HG03159 (cell line): ENCODE measurements at regions not wholly inside any gene's neighbourhood (a gene's known extent, or its start where the extent isn't known, plus 50 kb on each side); places are given as distances from the start of the nearest gene placed in this dataset.
"Not testable (repeated sequence)": the region's sequence is repeated elsewhere in the genome, so short reads cannot be mapped to it uniquely, and the experiment has no call there.

Source experiments
- ATAC-seq: cut with Tn5 transposase; IDR thresholded peaks from one replicate; pipeline ENCODE4 v1.9.1; 2021; ENCODE audit warnings: mild to moderate bottlenecking, moderate library complexity; ENCODE audit not compliant: unreplicated experiment

DNA sequence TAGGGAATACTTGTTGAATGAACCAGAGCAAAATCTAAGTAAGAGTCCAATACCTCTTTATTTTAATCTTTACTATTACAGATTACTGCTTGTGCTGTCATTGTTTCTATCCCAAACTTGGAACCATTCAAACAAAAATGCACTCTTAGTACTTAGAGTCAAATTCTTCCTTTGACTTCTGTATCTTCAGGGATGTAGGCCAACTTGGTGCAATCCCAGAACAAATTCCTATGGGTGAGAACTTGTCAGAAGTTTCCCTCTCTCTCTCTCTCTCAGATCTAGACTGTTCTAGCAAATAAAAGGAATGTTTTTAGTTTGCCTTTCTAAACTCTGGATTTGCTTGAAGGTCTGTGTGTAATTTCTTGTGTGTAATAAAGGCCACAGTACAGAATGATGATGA lies 329.0 kb upstream of the TMTC4 start:
- ATAC-seq: no peak

DNA sequence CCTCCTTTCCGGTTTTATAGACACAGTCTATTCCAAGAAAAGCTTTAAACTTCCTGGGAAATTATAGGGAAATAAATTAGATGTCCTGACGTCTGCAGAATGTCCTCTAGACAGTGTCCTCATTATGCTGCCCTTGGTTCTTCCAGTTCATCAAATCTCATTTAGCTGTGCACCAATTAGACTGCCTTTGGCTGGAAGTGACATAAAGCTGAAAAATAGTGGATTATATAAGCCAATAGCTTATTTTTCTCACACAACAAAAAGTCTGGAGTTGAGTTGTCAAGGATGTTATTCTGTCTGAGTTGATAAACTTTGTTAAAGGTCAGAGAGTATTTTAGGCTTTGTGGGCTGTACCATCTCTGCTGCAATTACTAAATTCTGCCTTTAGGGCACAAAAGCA lies 314.8 kb upstream of the TMTC4 start:
- ATAC-seq: no peak

DNA sequence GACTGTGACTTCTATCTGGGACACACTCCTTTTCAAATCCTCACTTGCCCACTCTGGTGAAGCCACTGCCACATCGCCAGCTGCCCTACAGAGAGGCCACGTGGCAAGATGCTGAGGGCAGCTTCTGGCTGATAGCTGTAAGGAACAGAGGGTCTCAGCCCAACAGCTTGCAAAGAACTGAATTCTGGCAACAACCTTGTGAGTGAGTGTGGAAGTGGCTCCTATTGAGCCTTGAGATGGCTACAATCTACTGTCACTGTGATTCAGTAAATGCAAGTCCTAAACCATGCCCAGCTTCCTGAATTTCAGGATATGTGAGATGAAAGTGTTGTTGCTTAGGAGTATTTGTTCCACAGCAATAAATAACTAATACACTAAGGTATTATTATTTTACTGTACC lies 314.3 kb upstream of the TMTC4 start:
- ATAC-seq: no peak

DNA sequence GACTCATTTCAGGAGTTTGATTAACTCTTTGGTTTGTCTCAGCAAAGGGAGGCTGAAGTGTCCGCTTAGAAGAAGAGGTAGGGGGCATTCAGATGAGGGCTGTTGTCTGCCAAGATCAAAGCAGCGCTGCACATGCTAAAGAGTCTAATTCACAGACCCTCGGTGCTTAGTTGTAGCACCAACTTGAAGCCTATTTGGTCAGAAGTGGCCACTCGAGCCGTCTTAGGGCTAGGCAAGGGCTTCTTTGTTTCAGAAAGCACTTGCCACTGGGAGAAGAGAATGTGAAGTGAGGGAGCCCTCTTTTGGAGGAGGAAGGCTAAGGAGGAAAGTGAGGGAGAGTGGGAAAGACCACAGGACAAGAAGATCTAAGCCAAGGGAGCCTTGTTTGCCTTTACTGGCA lies 313.4 kb upstream of the TMTC4 start:
- no peak for ATAC-seq

DNA sequence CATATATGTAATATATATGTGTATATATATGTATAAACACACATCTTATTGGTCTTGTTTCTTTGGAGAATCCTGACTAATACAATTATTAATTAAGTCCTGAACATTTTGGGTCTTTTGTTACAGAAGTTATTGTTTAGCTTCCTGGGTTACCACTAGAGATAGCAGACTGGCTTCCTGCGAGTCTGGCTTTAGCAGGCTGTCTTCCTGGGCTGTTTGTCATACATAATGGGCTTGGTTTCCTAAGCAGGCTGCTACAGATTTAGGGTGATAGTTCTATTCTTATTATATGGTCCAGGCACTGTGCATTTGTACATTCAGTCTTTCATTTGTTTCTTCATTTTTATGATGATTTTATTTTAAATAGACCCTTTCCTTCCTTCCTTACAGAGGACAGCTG lies 312.0 kb upstream of the TMTC4 start:
- no peak for ATAC-seq

DNA sequence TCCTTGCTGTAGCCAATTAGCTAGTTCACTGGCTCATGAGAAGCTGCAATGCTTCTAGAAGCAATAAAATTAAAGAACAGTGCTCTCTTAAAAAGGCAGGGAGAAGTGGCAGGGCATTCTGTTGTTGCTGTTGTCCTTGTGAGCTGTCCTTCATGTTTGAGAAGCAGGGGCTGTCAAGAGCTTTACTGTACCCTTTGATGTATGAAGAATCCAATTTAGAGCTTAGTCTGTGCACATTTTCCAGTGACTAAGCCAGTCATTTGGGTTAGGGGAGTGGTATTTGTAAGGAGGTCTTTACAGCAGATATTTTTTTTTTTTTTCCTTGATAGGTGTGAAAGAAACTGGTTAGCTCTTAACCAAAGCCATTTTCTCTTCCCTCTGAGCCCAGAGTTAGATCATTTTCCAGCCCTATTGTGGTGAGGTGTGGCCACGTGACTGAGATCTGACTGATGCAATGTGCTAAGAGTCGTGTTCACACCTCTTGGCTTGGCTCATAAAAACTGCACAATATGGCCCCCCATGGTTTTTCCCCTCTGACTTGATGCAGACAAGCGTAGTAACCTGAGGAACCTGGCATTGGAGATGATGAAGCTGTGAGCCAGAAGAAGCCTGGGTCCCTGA lies 309.6 kb upstream of the TMTC4 start:
- ATAC-seq: no peak

DNA sequence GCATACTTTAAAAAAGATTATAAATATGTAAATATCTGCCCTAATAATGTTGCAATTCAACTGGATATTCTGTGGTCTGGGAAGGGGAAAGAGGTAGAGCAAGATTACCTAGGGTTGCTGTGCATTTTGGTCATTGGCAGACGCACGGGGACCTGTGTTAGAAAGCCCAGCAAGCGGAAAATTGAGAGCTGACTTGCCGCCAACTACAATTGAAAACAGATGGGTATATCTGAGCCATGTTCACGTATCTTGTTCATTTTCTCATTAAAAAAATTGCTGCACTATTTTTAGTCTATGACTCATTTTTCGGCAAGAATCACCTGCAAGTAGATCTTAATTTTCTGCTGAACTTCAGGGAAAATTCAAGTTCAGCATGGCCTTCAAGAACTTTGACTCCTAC lies 308.5 kb upstream of the TMTC4 start:
- ATAC-seq: no peak

DNA sequence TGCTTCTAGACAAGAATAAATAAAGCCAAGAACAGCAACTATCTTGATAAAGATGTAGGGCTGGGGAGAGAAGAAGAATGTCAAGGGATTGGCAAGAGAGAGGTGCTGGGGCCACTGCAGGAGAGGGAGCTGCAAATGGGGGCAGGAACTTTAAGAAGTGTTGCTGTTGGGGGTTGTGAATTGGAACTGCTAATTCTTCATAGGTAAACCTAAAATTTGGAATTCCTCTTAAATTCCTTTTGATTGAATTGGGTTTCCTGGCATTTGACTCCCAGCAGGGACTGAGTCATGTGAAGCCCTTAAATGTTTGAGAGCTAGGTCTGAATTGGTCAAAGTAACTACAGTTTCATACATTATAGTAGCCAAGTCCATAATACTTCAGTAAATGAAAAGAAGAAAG lies 305.6 kb upstream of the TMTC4 start:
- no peak for ATAC-seq

DNA sequence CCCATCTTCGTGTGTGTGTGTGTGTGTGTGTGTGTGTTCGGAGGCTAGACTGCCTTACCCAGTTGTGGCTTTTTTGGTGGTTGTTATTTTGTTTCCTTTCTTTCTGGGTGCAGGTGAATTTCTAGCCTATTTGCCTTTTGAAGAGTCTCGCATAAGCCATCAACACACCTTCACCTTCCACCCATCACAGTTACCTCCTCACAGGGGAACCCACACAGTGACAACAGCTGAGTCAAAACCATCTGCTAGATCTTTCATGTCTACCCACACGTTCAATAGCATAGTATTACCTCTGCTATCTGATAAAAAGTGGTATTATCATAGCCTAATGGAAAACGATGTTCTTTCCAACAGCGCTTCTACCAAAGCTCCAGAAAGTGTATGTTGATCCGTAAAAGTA lies 303.2 kb upstream of the TMTC4 start:
- no peak for ATAC-seq

DNA sequence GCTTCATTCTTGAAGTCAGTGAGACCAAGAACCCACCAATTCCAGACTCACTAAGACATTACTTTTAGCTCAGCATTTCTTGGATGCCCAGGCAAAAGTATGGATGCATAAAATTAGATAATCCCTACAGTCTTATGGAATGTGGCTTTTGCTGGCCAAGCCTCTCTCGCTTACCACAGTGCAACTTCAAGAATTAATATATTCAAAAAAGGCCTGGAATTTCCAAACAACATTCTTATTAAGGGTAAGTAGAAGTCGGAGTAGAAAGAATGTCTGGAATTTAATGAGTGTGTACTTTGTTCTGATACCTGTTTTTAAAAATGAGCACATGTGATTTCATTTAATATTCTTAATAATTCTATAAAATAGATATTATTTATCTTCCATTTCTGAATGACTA lies 302.4 kb upstream of the TMTC4 start:
- no peak for ATAC-seq

DNA sequence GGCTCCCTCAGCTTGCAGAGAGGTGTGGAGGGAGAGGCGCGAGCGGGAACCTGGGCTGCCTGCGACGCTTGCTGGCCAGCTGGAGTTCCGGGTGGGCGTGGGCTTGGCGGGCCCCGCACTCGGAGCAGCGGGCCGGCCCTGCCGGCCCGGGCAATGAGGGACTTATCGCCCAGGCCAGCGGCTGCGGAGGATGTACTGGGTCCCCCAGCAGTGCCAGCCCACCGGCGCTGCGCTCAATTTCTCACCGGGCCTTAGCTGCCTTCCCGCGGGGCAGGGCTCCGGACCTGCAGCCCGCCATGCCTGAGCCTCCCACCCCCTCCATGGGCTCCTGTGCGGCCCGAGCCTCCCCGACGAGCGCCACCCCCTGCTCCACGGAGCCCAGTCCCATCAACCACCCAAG lies 301.1 kb upstream of the TMTC4 start:
- ATAC-seq: not testable (repeated sequence)

DNA sequence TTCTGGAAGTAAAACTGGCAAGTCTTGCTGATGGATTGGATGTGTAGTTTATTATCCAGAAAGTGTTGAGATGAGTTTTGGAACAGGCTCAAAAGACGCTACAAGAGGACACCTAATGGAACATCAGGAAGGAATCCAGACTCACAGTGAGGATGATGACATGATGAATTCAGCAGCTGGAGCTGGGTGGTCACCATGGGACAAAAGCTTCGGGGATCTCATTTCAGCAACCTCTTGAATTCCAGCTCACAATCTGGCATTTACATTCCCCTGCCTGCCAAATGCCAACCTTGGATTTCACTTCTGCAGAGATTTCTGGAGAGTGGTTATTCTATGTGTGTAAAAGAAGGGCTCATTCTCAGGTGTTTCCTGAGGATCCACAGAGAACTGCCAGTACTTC lies 288.0 kb upstream of the TMTC4 start:
- no peak for ATAC-seq

DNA sequence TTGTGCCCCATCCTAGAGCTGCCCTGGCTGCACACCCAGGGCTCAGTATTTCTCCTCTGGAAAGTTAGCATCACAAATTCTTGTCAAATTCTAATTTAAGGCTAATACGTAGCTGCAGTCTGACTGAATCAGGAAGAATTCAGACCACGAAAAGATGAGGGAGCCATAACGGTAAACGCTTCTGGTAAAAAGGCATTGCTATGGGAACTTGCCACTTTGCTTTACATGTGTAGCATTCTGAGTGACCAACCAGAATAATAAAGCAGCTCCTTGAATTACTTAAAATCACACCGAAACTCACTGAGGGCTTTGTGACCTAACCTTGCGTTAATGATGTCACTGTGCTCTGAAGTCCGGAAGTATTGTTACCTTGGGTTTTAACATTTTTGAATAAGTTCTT lies 286.6 kb upstream of the TMTC4 start:
- ATAC-seq: no peak

DNA sequence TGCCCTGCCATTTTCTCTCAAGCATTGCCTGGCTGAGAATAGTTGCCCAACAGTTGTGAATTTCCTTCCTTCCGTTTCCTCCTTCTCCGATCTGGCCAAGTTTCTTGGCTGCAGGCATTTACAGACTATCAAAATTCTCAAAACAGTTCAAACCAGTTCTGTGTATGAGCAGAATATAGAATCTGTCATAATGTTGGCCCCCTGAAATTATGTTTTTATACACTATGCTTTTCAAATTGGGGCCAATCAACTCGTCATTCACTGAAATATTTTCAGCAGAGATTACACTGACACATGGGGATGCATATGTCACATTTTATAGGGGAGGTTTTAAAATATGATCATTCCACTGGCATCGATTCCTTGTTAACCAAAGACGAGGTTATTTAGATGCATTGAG lies 284.2 kb upstream of the TMTC4 start:
- ATAC-seq: no peak

DNA sequence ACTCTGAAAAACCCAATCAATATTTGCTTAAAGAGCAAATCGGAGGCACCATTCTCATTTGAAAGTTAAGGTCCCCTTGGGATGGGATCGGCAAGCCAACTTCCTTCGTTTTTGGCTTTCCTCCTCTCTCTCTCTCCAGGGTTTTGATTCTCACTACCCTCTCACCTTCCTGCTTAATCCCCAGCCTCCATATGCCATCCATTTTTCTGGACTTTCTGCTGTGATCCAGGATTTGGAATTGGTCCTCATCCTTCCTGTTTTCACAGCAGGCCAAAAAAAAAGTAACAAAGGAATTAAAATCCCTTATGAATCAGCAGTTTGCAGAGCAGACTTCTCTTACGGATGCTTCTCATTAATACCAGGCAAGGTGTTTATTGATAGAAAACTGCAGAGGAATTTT lies 283.1 kb upstream of the TMTC4 start:
- ATAC-seq: no peak

DNA sequence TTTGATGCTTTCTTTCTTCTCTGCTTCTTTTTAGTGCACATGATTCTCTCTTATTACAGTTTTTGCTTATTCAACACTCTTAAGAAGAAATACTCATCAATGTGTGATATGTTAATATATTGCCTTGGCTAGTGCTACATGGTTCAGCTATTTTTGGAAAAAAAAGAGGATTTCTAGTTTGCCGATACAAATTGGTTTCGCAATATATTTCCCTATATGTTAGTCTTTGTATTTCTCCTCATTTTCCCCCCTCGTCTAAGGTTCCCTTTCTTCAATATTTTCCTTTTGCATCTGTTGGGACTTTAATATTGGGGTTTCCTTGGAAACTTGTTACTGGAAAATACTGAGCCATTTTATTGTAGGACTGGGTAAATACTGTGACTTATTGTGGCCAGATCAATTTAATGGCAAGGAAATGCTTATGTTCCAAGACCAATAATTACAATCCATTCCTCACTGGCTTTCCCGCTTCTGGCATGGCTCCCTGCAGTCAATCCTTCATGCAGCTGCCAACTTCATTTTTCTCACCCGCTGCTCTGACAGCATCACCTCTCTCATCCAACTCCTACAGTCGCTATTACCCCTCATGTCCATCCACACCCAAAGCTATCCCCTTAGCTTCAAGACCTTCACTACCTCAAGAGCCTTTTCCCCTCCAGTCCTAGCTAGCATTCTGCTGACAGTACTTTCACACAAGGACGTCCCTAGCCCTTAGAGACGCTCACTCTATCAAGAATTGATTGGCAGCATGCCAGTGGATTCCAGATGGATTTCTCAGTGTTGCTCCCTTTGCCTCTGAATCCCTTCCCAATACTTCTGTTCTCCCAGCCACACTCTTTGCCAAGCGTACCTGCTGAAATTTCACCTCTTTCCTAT lies 280.1 kb upstream of the TMTC4 start:
- ATAC-seq: no peak

DNA sequence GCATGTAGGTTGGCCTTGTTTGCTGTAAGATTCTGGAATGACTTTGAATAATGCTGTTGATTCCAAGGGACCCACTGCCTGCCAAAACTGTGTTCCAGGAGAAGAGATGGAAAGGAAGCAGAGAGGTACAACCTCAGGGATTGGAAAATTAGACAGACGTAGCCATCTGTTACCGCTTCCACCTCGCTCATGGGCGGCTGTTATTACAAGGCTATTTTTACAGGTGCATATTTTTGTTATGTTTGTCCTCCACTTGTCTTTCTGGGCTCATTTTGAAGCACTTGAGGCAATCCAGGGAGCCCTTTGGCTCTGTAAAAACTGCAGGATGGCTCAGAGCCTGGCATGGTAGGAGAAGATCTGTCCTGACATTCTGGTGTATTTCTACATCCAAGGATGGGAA lies 276.4 kb upstream of the TMTC4 start:
- ATAC-seq: no peak

DNA sequence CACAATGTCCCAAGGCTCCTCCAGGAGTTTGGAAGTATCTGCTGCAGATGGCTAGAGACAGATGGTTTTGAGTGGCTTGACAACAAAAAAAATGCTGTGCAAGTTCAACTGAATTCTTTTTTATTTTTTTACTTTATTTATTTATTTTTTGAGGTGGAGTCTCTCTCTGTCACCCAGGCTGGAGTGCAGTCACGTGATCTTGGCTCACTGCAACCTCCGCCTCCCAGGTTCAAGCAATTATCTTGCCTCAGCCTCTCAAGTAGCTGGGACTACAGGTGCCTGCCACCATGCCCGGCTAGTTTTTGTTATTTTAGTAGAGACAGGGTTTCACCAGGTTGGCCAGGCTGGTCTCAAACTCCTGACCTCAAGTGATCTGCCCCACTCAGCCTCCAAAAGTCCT lies 274.3 kb upstream of the TMTC4 start:
- not testable (repeated sequence) for ATAC-seq

DNA sequence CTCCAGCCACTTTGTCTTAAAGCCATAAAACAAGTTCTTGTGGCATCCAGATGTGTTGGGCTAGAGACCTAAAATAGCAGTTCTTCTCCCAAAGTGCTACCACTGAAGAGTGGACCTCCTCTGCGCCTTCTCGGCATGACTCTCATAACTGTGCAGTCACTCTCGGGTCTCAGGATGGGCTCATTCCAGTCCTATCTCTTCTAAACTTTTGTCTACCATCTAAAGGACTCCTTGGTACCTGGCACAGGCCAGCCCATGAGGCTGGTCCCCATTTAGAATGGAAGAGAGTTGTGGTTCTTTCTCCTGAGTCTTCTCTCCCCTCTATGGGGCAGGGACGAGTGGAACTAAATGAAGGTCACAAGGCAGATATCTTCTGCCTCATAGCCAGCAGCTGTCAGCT lies 272.0 kb upstream of the TMTC4 start:
- no peak for ATAC-seq

DNA sequence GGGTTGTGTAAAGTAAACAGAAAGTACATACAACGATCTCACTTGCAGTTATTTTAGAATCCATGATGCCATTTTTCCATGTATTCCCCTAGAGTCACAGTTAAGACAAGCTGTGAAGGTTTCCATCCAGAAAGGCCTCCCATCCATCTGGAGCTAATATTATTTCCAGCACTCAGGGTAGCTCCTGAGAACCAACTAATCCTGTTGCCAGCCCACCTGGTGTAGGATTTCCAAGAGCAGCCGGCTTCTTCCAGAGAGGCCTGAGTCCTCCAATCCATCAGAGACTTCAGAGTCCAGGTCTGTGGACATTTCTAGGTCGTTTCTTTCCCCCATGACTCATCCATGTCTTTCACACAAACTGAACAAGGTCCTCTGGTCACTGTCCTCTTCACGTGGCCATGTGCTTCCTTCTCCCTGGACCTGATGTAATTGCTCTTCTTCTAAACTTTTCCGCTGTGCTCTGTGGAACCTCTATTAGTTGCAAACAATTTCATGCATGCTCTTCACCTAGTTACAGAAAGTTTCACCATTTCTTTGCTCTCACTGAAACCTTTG lies 270.3 kb upstream of the TMTC4 start:
- no peak for ATAC-seq

DNA sequence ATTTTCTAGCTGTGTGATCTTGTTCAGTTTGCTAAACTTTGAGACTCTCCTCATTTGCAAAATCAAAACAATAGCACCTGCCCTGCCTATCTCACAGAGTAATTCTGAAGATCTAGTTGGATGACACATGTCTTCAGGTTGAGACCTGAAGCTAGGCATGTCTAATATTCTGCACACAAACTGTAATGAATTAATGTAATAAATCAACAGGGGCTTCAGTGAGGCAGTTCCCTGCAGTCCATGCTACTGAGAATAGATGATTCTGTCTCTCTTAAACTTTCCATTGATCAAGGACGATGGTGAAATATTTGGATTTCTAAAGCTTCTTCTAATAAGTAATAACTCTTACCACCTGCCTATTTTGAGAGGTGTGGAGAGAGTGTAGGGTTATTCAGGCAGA lies 268.1 kb upstream of the TMTC4 start:
- ATAC-seq: no peak
